ENCODE measurements at regions not wholly inside any gene's neighbourhood (a gene's known extent, or its start where the extent isn't known, plus 50 kb on each side); places are given as distances from the start of the nearest gene placed in this dataset.
"Not testable (repeated sequence)": the region's sequence is repeated elsewhere in the genome, so short reads cannot be mapped to it uniquely, and the experiment has no call there.

DNA sequence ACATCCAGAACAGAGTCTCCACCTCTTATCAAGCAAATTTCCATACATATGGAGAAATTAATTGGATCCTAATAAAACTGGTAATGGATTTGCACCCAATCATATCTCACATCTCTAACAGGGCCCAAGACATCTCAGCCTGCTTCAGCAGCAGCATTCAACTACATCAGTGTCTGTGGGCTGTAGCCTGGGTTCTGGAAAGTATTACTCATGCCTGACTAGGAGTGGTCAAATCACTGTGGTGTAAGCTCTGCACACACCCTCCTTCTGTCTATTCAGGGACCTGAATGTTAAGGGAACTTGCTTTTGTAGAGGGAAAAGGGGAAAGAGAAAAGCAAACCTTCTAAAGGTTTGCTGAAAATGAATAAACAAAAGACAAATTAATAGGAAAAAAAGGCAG lies 607.7 kb downstream of the RPIA start:
- H3K9me3 ChIP-seq (ENCODE audit: low read length); BruUV-seq (replicated peaks); H3K4me2 ChIP-seq (ENCODE audit: low read length); H3K9me2 ChIP-seq (replicated peaks; ENCODE audit: low read length); H4K20me1 ChIP-seq (ENCODE audit: low read length); H3F3A ChIP-seq (ENCODE audit: low read length, unreplicated experiment); H3K4me1 ChIP-seq (ENCODE audit: insufficient read depth, low read length); intact Hi-C loops (cut with micrococcal nuclease); H3K9ac ChIP-seq (ENCODE audit: low read length); H3K27ac ChIP-seq (ENCODE audit: low read length); POLR2A ChIA-PET (ENCODE audit: unreplicated experiment); H3K27me3 ChIP-seq (ENCODE audit: low read length); H3K36me3 ChIP-seq (ENCODE audit: low read depth, low read length); H2AFZ ChIP-seq (ENCODE audit: low read length); CTCF ChIA-PET; H3K4me3 ChIP-seq (ENCODE audit: low read length); DNase-seq; ATAC-seq; H3K79me2 ChIP-seq (ENCODE audit: low read length): not testable (repeated sequence)

DNA sequence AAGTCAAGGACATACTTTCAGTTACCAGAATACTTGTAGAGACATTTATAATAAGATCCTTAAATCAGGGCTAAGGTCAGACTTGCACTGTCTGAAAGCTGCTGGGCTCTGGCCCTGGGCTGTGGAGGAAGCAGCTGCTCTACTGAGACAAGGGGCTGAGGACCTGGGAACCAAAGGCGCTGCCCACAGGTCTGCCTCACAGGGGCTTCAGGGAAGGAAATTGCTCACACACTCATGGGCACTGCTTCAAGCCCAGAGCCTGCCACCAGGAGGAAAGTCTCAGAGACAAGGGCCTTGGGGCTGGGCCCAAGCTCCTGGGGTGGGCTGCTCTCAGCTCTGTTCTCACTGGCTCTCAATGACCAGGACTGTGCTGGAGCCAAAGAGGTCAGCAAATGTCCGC lies 614.1 kb downstream of the RPIA start:
- H3K4me2 ChIP-seq (ENCODE audit: low read length); ATAC-seq; CTCF ChIA-PET; intact Hi-C loops (cut with micrococcal nuclease); H3K27ac ChIP-seq (ENCODE audit: low read length); H3K9me2 ChIP-seq (replicated peaks; ENCODE audit: low read length); H3K4me1 ChIP-seq (ENCODE audit: insufficient read depth, low read length); H2AFZ ChIP-seq (ENCODE audit: low read length); H3K4me3 ChIP-seq (ENCODE audit: low read length); DNase-seq; H3K36me3 ChIP-seq (ENCODE audit: low read depth, low read length); H3K27me3 ChIP-seq (ENCODE audit: low read length); H3F3A ChIP-seq (ENCODE audit: low read length, unreplicated experiment); BruUV-seq (replicated peaks); H4K20me1 ChIP-seq (ENCODE audit: low read length); POLR2A ChIA-PET (ENCODE audit: unreplicated experiment); H3K79me2 ChIP-seq (ENCODE audit: low read length); H3K9me3 ChIP-seq (ENCODE audit: low read length); H3K9ac ChIP-seq (ENCODE audit: low read length): not testable (repeated sequence)

DNA sequence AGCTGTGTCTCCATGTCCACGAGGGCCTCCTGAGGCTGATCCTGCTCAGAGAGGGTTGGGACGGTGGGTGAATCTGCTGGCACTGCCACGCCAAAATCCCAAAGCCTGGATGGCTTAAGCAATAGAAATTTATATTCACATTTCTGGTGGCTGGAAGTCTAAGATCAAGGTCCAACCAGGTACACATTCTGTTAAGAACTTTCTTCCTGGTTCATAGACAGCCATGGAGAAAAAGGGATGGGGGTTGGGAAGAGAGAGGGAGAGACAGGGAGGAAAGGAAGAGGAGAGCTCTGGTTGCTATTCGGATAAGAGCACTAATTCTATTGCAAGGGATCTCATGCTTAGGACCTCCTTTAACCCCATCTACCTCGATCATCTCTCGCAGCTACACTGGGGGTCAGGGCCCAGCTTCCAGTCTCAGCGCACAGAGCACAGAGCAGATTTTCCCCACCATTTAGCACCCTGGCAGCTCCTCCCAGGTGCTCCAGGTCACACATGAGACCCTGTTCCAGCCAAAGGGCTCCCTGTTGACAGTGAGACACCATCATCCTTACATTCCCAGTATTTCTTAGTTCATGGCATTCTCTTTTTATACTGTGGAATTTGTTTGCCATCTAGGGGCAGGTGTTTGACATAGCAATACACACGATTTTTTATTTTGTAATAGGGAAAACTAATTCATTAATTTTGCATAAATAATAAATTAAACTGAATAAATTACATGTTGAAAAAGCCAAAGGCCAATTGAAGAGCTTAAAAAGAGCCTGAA lies 615.6 kb downstream of the RPIA start:
- CTCF ChIA-PET; DNase-seq; H3K9me2 ChIP-seq (replicated peaks; ENCODE audit: low read length); H3K79me2 ChIP-seq (ENCODE audit: low read length); H3K36me3 ChIP-seq (ENCODE audit: low read depth, low read length); H3K4me3 ChIP-seq (ENCODE audit: low read length); BruUV-seq (replicated peaks); H3K4me2 ChIP-seq (ENCODE audit: low read length); H3K9ac ChIP-seq (ENCODE audit: low read length); ATAC-seq; H3K27me3 ChIP-seq (ENCODE audit: low read length); intact Hi-C loops (cut with micrococcal nuclease); POLR2A ChIA-PET (ENCODE audit: unreplicated experiment); H4K20me1 ChIP-seq (ENCODE audit: low read length); H2AFZ ChIP-seq (ENCODE audit: low read length); H3F3A ChIP-seq (ENCODE audit: low read length, unreplicated experiment); H3K9me3 ChIP-seq (ENCODE audit: low read length); H3K27ac ChIP-seq (ENCODE audit: low read length); H3K4me1 ChIP-seq (ENCODE audit: insufficient read depth, low read length): not testable (repeated sequence)

DNA sequence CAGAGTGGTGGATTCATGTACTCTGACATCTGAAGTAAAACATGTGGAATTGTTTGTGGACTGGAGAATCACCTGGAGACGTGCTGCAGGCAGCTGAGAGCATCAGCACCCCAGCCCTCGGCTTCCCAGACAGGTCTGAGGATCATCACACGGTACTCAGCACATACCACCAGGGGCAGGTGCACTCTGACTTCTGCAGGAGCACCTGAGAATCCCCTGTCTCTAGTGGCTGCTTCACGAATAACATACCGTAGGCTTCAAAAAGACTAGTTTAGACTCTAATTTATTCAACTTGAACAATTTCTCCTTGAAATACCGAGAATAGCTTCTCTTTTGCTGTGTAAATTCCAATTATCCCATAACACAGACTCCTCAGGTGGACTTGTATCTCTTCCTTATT lies 627.5 kb downstream of the RPIA start:
- intact Hi-C loops (cut with micrococcal nuclease); H3K9ac ChIP-seq (ENCODE audit: low read length); H3K9me2 ChIP-seq (replicated peaks; ENCODE audit: low read length); H3K36me3 ChIP-seq (ENCODE audit: low read depth, low read length); H3K27ac ChIP-seq (ENCODE audit: low read length); H3F3A ChIP-seq (ENCODE audit: low read length, unreplicated experiment); CTCF ChIA-PET; H3K4me2 ChIP-seq (ENCODE audit: low read length); H3K4me3 ChIP-seq (ENCODE audit: low read length); DNase-seq; H3K9me3 ChIP-seq (ENCODE audit: low read length); H4K20me1 ChIP-seq (ENCODE audit: low read length); H3K27me3 ChIP-seq (ENCODE audit: low read length); H3K79me2 ChIP-seq (ENCODE audit: low read length); POLR2A ChIA-PET (ENCODE audit: unreplicated experiment); H3K4me1 ChIP-seq (ENCODE audit: insufficient read depth, low read length); BruUV-seq (replicated peaks); ATAC-seq; H2AFZ ChIP-seq (ENCODE audit: low read length): not testable (repeated sequence)

DNA sequence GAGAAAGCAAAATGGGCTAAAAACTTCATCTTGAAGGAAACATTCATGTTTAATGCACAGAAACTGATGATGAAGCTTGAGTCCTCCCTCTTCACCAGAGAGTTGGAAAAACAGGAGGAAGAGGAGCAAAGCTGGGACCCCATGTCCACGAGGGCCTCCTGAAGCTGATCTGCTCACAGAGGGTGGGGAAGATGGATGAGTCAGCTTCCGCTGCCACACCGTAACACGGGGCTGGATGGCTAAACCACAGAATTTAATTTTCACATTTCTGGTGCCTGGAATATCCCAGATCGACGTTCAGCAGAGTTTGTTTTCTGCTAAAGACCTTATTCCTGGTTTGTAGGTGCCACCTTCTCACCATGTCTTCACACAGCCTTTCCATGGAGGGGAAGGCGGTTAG lies 634.4 kb downstream of the RPIA start:
- BruUV-seq (replicated peaks), result not testable (repeated sequence)

DNA sequence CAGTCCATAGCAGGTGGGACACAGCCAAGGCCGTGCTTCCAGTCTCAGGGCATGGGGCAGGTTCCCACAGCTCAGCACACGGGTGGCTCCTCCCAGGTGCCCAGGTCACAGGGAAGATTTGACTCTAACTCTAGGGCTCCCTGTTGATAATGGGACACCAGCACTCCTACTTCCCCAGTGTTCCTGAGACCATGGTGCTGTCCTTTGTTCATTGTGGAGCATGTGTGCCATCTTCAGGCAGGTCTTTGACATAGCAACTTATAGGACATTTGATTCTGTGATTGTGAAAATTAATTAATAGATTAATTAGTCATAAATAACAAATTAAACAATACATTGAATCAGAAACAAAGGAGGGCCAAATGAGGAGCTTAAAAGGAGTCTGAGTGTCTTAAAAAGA lies 635.0 kb downstream of the RPIA start:
- H3K79me2 ChIP-seq (ENCODE audit: low read length); BruUV-seq (replicated peaks); H3K36me3 ChIP-seq (ENCODE audit: low read depth, low read length); intact Hi-C loops (cut with micrococcal nuclease); H3K9me3 ChIP-seq (ENCODE audit: low read length); H3K27me3 ChIP-seq (ENCODE audit: low read length); POLR2A ChIA-PET (ENCODE audit: unreplicated experiment); H4K20me1 ChIP-seq (ENCODE audit: low read length); H3K4me2 ChIP-seq (ENCODE audit: low read length); H2AFZ ChIP-seq (ENCODE audit: low read length); H3K4me3 ChIP-seq (ENCODE audit: low read length); CTCF ChIA-PET; H3F3A ChIP-seq (ENCODE audit: low read length, unreplicated experiment); H3K4me1 ChIP-seq (ENCODE audit: insufficient read depth, low read length); H3K9ac ChIP-seq (ENCODE audit: low read length); H3K9me2 ChIP-seq (replicated peaks; ENCODE audit: low read length); H3K27ac ChIP-seq (ENCODE audit: low read length): not testable (repeated sequence)
- peak; percentile 46; the same call in 1 of the 2 replicates for ATAC-seq
- DNase-seq, result peak; percentile 9

More for the DNA sequence above, 634.4 kb downstream of the RPIA start:
- H3K27me3 ChIP-seq (ENCODE audit: low read length); H3K36me3 ChIP-seq (ENCODE audit: low read depth, low read length); CTCF ChIA-PET; H2AFZ ChIP-seq (ENCODE audit: low read length); intact Hi-C loops (cut with micrococcal nuclease); H3K9me3 ChIP-seq (ENCODE audit: low read length); DNase-seq; H3K4me3 ChIP-seq (ENCODE audit: low read length); H3K9me2 ChIP-seq (replicated peaks; ENCODE audit: low read length); H3F3A ChIP-seq (ENCODE audit: low read length, unreplicated experiment); H3K4me2 ChIP-seq (ENCODE audit: low read length); H3K9ac ChIP-seq (ENCODE audit: low read length); H3K4me1 ChIP-seq (ENCODE audit: insufficient read depth, low read length); ATAC-seq; H4K20me1 ChIP-seq (ENCODE audit: low read length); H3K79me2 ChIP-seq (ENCODE audit: low read length); POLR2A ChIA-PET (ENCODE audit: unreplicated experiment); H3K27ac ChIP-seq (ENCODE audit: low read length): not testable (repeated sequence)

DNA sequence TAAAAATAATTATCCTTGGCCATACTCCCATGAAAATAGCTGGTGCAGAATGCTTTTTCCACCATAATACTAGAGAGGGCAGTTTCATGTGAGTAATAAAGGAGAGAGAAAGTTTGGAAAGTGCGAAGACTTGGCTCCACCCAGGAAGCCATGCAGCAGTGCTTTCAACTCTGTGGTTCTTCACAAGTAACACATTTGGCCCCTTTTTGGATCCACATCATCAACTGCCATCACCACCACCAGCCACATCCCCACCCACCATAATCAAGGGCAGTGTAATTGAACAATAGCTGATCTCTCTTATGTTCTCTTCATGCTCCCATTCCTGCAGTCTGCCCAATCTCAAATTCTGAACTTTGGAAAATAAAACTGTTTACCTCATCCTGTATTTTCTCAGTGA lies 637.3 kb downstream of the RPIA start:
- POLR2A ChIA-PET (ENCODE audit: unreplicated experiment); H3K4me1 ChIP-seq (ENCODE audit: insufficient read depth, low read length); CTCF ChIA-PET: not testable (repeated sequence)

More for the DNA sequence above, 637.3 kb downstream of the RPIA start:
- H4K20me1 ChIP-seq (ENCODE audit: low read length); intact Hi-C loops (cut with micrococcal nuclease); H3K79me2 ChIP-seq (ENCODE audit: low read length); H3K9ac ChIP-seq (ENCODE audit: low read length); ATAC-seq; H3K36me3 ChIP-seq (ENCODE audit: low read depth, low read length); BruUV-seq (replicated peaks); H3F3A ChIP-seq (ENCODE audit: low read length, unreplicated experiment); H3K27ac ChIP-seq (ENCODE audit: low read length); H3K9me3 ChIP-seq (ENCODE audit: low read length); H3K4me2 ChIP-seq (ENCODE audit: low read length); DNase-seq; H3K4me3 ChIP-seq (ENCODE audit: low read length); H3K9me2 ChIP-seq (replicated peaks; ENCODE audit: low read length); H2AFZ ChIP-seq (ENCODE audit: low read length); H3K27me3 ChIP-seq (ENCODE audit: low read length): not testable (repeated sequence)
